ENCODE measurements at regions not wholly inside any gene's neighbourhood (a gene's known extent, or its start where the extent isn't known, plus 50 kb on each side); places are given as distances from the start of the nearest gene placed in this dataset.
"Not testable (repeated sequence)": the region's sequence is repeated elsewhere in the genome, so short reads cannot be mapped to it uniquely, and the experiment has no call there.

DNA sequence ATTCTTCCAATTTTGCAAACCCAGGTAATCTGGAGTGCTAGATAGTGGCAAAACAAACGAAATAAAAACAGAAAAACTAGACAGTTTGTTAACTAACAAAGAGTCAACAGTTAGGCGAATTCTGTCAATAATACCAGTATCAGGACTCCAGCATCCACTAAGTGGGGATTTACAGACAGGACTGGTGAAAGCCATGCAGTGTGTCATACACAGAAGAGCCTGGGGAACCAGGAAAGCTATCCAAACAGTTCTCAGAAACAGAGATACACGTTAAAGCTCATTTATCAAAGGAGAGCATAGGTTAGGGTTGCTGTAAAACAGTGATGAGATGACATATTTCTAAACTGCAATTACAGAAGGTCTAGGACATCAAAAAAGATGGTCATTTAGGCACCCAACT lies 203.7 kb upstream of the KIF2B start:
- TF ChIP-seq, protein P1, sequence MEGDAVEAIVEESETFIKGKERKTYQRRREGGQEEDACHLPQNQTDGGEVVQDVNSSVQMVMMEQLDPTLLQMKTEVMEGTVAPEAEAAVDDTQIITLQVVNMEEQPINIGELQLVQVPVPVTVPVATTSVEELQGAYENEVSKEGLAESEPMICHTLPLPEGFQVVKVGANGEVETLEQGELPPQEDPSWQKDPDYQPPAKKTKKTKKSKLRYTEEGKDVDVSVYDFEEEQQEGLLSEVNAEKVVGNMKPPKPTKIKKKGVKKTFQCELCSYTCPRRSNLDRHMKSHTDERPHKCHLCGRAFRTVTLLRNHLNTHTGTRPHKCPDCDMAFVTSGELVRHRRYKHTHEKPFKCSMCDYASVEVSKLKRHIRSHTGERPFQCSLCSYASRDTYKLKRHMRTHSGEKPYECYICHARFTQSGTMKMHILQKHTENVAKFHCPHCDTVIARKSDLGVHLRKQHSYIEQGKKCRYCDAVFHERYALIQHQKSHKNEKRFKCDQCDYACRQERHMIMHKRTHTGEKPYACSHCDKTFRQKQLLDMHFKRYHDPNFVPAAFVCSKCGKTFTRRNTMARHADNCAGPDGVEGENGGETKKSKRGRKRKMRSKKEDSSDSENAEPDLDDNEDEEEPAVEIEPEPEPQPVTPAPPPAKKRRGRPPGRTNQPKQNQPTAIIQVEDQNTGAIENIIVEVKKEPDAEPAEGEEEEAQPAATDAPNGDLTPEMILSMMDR (IDR thresholded peaks at IDR 0.05) = no peak
- 75% methylated on average over 2 of the region's 3 CpGs for WGBS (ENCODE audit: insufficient coverage)
- intact Hi-C loops (cut with micrococcal nuclease) = no loop called here

DNA sequence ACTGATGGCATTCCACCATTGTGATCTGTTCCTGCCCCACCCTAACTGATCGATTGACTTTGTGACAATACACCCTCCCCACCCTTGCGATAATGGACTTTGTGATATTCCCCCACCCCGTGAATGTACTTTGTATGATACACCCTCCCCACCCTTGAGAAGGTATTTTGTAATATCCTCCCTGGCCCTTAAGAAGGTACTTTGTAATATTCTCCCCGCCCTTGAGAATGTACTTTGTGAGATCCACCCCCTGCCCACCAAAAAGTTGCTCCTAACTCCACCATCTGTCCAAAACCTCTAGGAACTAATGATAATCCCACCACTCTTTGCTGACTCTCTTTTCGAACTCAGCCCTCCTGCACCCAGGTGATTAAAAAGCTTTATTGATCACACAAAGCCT lies 214.5 kb upstream of the KIF2B start:
- H3K36me3 Mint-ChIP-seq; DNase-seq; H3K27me3 Mint-ChIP-seq (ENCODE audit: low read depth in 3 of 3); H3K4me1 Mint-ChIP-seq; H3K9ac ChIP-seq (ENCODE audit: insufficient read depth, low read length, poor library complexity, severe bottlenecking); H3K36me3 ChIP-seq (replicated peaks in 1 of 2; ENCODE audit: control insufficient read depth in 1 of 2, insufficient read depth in 2 of 2, low read length in 2 of 2); H3K27me3 ChIP-seq (ENCODE audit: control insufficient read depth in 2 of 2, insufficient read depth in 2 of 2, low read length in 2 of 2); H3K4me2 ChIP-seq (replicated peaks; ENCODE audit: extremely low read depth, low read length, poor library complexity, severe bottlenecking); H3K4me3 Mint-ChIP-seq; H3K4me3 ChIP-seq (replicated peaks in 1 of 3; ENCODE audit: low read depth in 2 of 3, low read length in 3 of 3); H3K27ac ChIP-seq (ENCODE audit: low read depth in 1 of 2, low read length in 2 of 2); H3K27ac Mint-ChIP-seq; intact Hi-C loops (cut with micrococcal nuclease); H3K9me3 ChIP-seq (replicated peaks in 1 of 2; ENCODE audit: control insufficient read depth in 1 of 2, insufficient read depth in 1 of 2, low read length in 2 of 2); H4K20me1 ChIP-seq (ENCODE audit: insufficient read depth, low read length); H3K79me2 ChIP-seq (ENCODE audit: insufficient read depth, low read length); H2AFZ ChIP-seq (ENCODE audit: insufficient read depth, low read depth, low read length, poor library complexity, severe bottlenecking); H3K9me3 Mint-ChIP-seq; H3K4me1 ChIP-seq (ENCODE audit: control insufficient read depth in 1 of 2, insufficient read depth in 2 of 2, low read length in 2 of 2): not testable (repeated sequence)
- 100% methylated on average over 2 of the region's 5 CpGs for WGBS (ENCODE audit: insufficient coverage)

More for the DNA sequence above, 203.7 kb upstream of the KIF2B start:
- Histone ChIP-seq H3K4me2 (replicated peaks; ENCODE audit: extremely low read depth, low read length, poor library complexity, severe bottlenecking) (no peak overlapping the region), H4K20me1 (ENCODE audit: insufficient read depth, low read length) (no peaks in the 10 kb centered on the region), H3K36me3 (replicated peaks in 1 of 2; ENCODE audit: control insufficient read depth in 1 of 2, insufficient read depth in 2 of 2, low read length in 2 of 2) (no peaks in the 10 kb centered on the region), H3K27ac (ENCODE audit: low read depth in 1 of 2, low read length in 2 of 2) (no peak overlapping the region), H3K27me3 (ENCODE audit: control insufficient read depth in 2 of 2, insufficient read depth in 2 of 2, low read length in 2 of 2) (no peaks in the 10 kb centered on the region), H3K9ac (ENCODE audit: insufficient read depth, low read length, poor library complexity, severe bottlenecking) (no peak overlapping the region), H2AFZ (ENCODE audit: insufficient read depth, low read depth, low read length, poor library complexity, severe bottlenecking) (no peak overlapping the region), H3K4me1 (ENCODE audit: control insufficient read depth in 1 of 2, insufficient read depth in 2 of 2, low read length in 2 of 2) (no peaks in the 10 kb centered on the region), H3K9me3 (replicated peaks in 1 of 2; ENCODE audit: control insufficient read depth in 1 of 2, insufficient read depth in 1 of 2, low read length in 2 of 2) (no peaks in the 10 kb centered on the region), H3K79me2 (ENCODE audit: insufficient read depth, low read length) (no peaks in the 10 kb centered on the region), H3K4me3 (replicated peaks in 1 of 3; ENCODE audit: low read depth in 2 of 3, low read length in 3 of 3) (no peak overlapping the region)
- no peaks in the 10 kb centered on the region for H3K4me1 Mint-ChIP-seq
- H3K27me3 Mint-ChIP-seq (ENCODE audit: low read depth in 3 of 3) = no peaks in the 10 kb centered on the region
- no peaks in the 10 kb centered on the region for H3K36me3 Mint-ChIP-seq
- no peak for DNase-seq
- H3K4me3 Mint-ChIP-seq = no peak overlapping the region
- no peak overlapping the region for H3K27ac Mint-ChIP-seq
- peaks cover 0 to 7% (median 2%) of the 10 kb centered on the region in 7 donors for H3K9me3 Mint-ChIP-seq
